Neural cell (in vitro differentiated cells): ENCODE measurements at regions not wholly inside any gene's neighbourhood (a gene's known extent, or its start where the extent isn't known, plus 50 kb on each side); places are given as distances from the start of the nearest gene placed in this dataset.

Experiments
- POLR2AphosphoS5 ChIP-seq: IDR thresholded peaks from 2 replicates; pipeline ENCODE4 v1.6.1; 2012
- RAD21 ChIP-seq: fragments of 450-650 bp; conservative IDR thresholded peaks from 2 replicates; pipeline ENCODE4 v1.6.1; 2014; ENCODE audit warnings: antibody characterized with exemption, mild to moderate bottlenecking, moderate library complexity
- SMC3 ChIP-seq: fragments of 450-650 bp; conservative IDR thresholded peaks from 2 replicates; pipeline ENCODE4 v1.6.1; 2014; ENCODE audit warnings: antibody characterized with exemption, mild to moderate bottlenecking, moderate library complexity; ENCODE audit not compliant: poor library complexity
- TF ChIP-seq, protein P1 (sequence below): fragments of 450-650 bp; IDR thresholded peaks from 2 replicates; pipeline ENCODE4 v1.5.1; 2014; ENCODE audit warnings: antibody characterized with exemption, mild to moderate bottlenecking, moderate library complexity; ENCODE audit not compliant: poor library complexity, severe bottlenecking

DNA sequence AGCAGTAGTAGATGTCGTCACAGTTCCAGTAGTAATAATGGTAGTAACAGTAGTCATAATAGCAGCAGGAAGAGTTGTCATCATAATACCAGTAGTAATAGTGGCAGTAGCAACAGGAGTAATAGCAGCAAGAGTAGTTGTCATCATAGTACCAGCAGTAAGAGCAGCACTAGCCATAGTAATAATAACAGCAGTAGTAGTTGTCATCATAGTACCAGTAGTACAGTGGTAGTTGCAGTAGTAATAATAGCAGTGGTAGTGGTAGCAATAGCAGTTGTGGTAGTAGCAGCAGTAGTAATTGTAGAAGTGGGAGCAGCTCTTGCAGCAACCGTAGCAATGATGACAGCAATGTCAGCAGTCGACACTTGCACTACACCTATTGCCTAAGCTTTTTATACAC lies 502.8 kb downstream of the HS3ST4 start:
- TF ChIP-seq, protein P1, sequence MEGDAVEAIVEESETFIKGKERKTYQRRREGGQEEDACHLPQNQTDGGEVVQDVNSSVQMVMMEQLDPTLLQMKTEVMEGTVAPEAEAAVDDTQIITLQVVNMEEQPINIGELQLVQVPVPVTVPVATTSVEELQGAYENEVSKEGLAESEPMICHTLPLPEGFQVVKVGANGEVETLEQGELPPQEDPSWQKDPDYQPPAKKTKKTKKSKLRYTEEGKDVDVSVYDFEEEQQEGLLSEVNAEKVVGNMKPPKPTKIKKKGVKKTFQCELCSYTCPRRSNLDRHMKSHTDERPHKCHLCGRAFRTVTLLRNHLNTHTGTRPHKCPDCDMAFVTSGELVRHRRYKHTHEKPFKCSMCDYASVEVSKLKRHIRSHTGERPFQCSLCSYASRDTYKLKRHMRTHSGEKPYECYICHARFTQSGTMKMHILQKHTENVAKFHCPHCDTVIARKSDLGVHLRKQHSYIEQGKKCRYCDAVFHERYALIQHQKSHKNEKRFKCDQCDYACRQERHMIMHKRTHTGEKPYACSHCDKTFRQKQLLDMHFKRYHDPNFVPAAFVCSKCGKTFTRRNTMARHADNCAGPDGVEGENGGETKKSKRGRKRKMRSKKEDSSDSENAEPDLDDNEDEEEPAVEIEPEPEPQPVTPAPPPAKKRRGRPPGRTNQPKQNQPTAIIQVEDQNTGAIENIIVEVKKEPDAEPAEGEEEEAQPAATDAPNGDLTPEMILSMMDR = no peak
- no peak for TF ChIP-seq RAD21
- TF ChIP-seq POLR2AphosphoS5 = no peak
- TF ChIP-seq SMC3 = no peak
